ENCODE measurements at regions not wholly inside any gene's neighbourhood (a gene's known extent, or its start where the extent isn't known, plus 50 kb on each side); places are given as distances from the start of the nearest gene placed in this dataset.

DNA sequence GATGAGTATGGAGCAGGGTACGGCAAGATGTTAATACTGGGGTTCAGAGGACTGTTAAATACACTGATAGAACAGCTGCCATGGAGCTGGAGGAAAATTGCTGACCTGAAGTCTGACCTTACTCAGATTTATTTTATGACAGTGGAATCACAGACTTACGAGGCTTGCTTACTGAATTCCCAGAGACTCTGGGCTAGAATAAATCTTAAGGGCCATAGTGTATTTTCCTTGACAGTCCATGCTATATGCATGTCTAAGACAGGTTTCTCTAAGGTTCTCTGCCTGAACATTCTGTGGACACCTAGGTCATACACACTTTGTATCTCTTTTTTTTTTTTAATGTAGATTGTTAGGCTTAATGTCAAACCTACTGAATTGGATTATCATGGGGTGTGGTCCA is 633.2 kb upstream of the ACTRT1 start:
- TF ChIP-seq EZH2 (IDR thresholded peaks at IDR 0.05) (no peak), POLR2AphosphoS5 (IDR thresholded peaks at IDR 0.05; ENCODE audit: borderline replicate concordance, low read depth, low read length) (no peak), FOXP2 (optimal IDR thresholded peaks at IDR 0.05; ENCODE audit: control extremely low read depth, extremely low read length, insufficient read depth) (no peak)

Measured in SK-N-MC (cell line).